Smooth muscle cell (in vitro differentiated cells): ENCODE measurements at regions not wholly inside any gene's neighbourhood (a gene's known extent, or its start where the extent isn't known, plus 50 kb on each side); places are given as distances from the start of the nearest gene placed in this dataset.

ENCODE experiments used
- DNase-seq: peaks from one replicate; lab custom pipeline; 2025; ENCODE audit not compliant: unreplicated experiment; lab: John Stamatoyannopoulos, UW
- H2AFZ ChIP-seq: fragments of 200-600 bp; sonication (generic); 2 replicates; pipeline ENCODE4 v1.6.0; 2016; ENCODE audit warnings: antibody characterized with exemption, low read depth, mild to moderate bottlenecking
- H3F3A ChIP-seq: fragments of 200-600 bp; sonication (generic); 2 replicates; pipeline ENCODE4 v1.6.0; 2017; ENCODE audit warnings: antibody characterized with exemption, low read depth
- H3K27ac ChIP-seq: fragments of 200-600 bp; sonication (generic); 2 replicates; pipeline ENCODE4 v1.5.1; 2016; ENCODE audit warnings: low read depth, mild to moderate bottlenecking
- H3K27me3 ChIP-seq: fragments of 200-600 bp; sonication (generic); 2 replicates; pipeline ENCODE4 v1.6.1; 2016; ENCODE audit warnings: low read depth, mild to moderate bottlenecking
- H3K36me3 ChIP-seq: fragments of 200-600 bp; sonication (generic); 2 replicates; pipeline ENCODE4 v1.5.1; 2016; ENCODE audit warnings: low read depth
- H3K4me1 ChIP-seq: fragments of 200-600 bp; sonication (generic); 2 replicates; pipeline ENCODE4 v1.5.1; 2016; ENCODE audit warnings: low read depth
- H3K4me2 ChIP-seq: fragments of 200-600 bp; sonication (generic); 2 replicates; pipeline ENCODE4 v1.6.0; 2016; ENCODE audit warnings: mild to moderate bottlenecking
- H3K4me3 ChIP-seq: fragments of 200-600 bp; sonication (generic); 2 replicates; pipeline ENCODE4 v1.5.1; 2016; ENCODE audit warnings: mild to moderate bottlenecking
- H3K79me2 ChIP-seq: fragments of 200-600 bp; sonication (generic); 2 replicates; pipeline ENCODE4 v1.6.0; 2016; ENCODE audit warnings: low read depth, mild to moderate bottlenecking
- H3K9ac ChIP-seq: fragments of 200-600 bp; sonication (generic); 2 replicates; pipeline ENCODE4 v1.6.0; 2016; ENCODE audit warnings: low read depth
- H3K9me3 ChIP-seq: fragments of 200-600 bp; sonication (generic); replicated peaks from 2 replicates; pipeline ENCODE4 v1.5.1; 2016; ENCODE audit warnings: low read depth
- H4K20me1 ChIP-seq: fragments of 200-600 bp; sonication (generic); 2 replicates; pipeline ENCODE4 v1.6.0; 2016; ENCODE audit warnings: low read depth
- CTCF ChIP-seq: fragments of 200-600 bp; sonication (generic); IDR thresholded peaks from 2 replicates; pipeline ENCODE4 v1.5.1; 2017; ENCODE audit warnings: borderline replicate concordance, mild to moderate bottlenecking, antibody characterized with exemption; ENCODE audit not compliant: insufficient read depth, poor library complexity, severe bottlenecking
- WGBS: methylation state at CpG from one replicate; pipeline ENCODE4 v1.1.7; 2016; ENCODE audit warnings: low lambda C conversion rate; 5-methylcytosine and 5-hydroxymethylcytosine counted together

GRCh38 chr3:72082776-72083462, 298.0 kb upstream of the PROK2 start:
- no peak for DNase-seq
- no peak overlapping the region for H3K27ac ChIP-seq

GRCh38 chr3:72082186-72082715, 297.3 kb upstream of the PROK2 start:
- Histone ChIP-seq H3K27me3 (peaks cover 6% of the 10 kb centered on the region), H3K36me3 (no peaks in the 10 kb centered on the region), H3K4me1 (no peaks in the 10 kb centered on the region), H3K27ac (no peak overlapping the region), H2AFZ (no peak overlapping the region), H3F3A (no peaks in the 10 kb centered on the region), H3K4me2 (no peak overlapping the region), H3K9ac (no peak overlapping the region), H4K20me1 (no peaks in the 10 kb centered on the region), H3K4me3 (no peak overlapping the region), H3K79me2 (no peaks in the 10 kb centered on the region), H3K9me3 (no peaks in the 10 kb centered on the region)
- TF ChIP-seq CTCF, result no peak
- WGBS, result 53% methylated on average over 8 of the region's 8 CpGs
- DNase-seq, result no peak

More at GRCh38 chr3:72082776-72083462, 298.0 kb upstream of the PROK2 start:
- Histone ChIP-seq H4K20me1 (no peaks in the 10 kb centered on the region), H3K4me1 (no peaks in the 10 kb centered on the region), H3K27me3 (peaks cover 6% of the 10 kb centered on the region), H3K4me3 (no peak overlapping the region), H3F3A (no peaks in the 10 kb centered on the region), H3K4me2 (no peak overlapping the region), H3K36me3 (no peaks in the 10 kb centered on the region), H3K9ac (no peak overlapping the region), H3K9me3 (no peaks in the 10 kb centered on the region), H2AFZ (no peak overlapping the region), H3K79me2 (no peaks in the 10 kb centered on the region)
- 63% methylated on average over 10 of the region's 10 CpGs for WGBS
- no peak for TF ChIP-seq CTCF

- no peak overlapping the region for H3K4me3 ChIP-seq
- H3K36me3 ChIP-seq, result no peaks in the 10 kb centered on the region
- H4K20me1 ChIP-seq, result no peaks in the 10 kb centered on the region
- H3K4me2 ChIP-seq, result no peak overlapping the region
- no peaks in the 10 kb centered on the region for H3K4me1 ChIP-seq
- 88% methylated on average over 6 of the region's 6 CpGs for WGBS
- TF ChIP-seq CTCF, result no peak
- no peak overlapping the region for H3K9ac ChIP-seq
- H3F3A ChIP-seq, result no peaks in the 10 kb centered on the region
- no peaks in the 10 kb centered on the region for H3K9me3 ChIP-seq
- peaks cover 6% of the 10 kb centered on the region for H3K27me3 ChIP-seq
- H2AFZ ChIP-seq, result no peak overlapping the region
- no peak overlapping the region for H3K27ac ChIP-seq
- DNase-seq, result no peak
- no peaks in the 10 kb centered on the region for H3K79me2 ChIP-seq
These were observed 296.7 kb upstream of the PROK2 start for GRCh38 chr3:72081471-72082185.
